K562 (cell line): ENCODE measurements at regions not wholly inside any gene's neighbourhood (a gene's known extent, or its start where the extent isn't known, plus 50 kb on each side); places are given as distances from the start of the nearest gene placed in this dataset.

Experiments used
- ATAC-seq: fragments of 200-7000 bp; cut with Tn5 transposase; 3 replicates; pipeline ENCODE4 v1.9.1; 2020; ENCODE audit warnings: moderate library complexity
- BruUV-seq: library from RNA; stranded (reverse); fragments of 400-500 nt; replicated peaks from 2 replicates; lab custom pipeline; 2021; lab: Mats Ljungman, UMichigan
- CTCF ChIA-PET: fragments of 300-600 bp; formaldehyde crosslinking; extraction: SDS; loops from one replicate; lab custom pipeline; 2021; ENCODE audit warnings: low intra/inter-chr PET ratio; lab: Yijun Ruan, JAX
- POLR2A ChIA-PET: fragments of 300-600, 350-650 bp; sonication (Branson Sonifier 250); formaldehyde crosslinking; extraction: SDS; loops from one replicate; lab custom pipeline; 2021; ENCODE audit warnings: antibody characterized with exemption, inconsistent platforms; lab: Yijun Ruan, JAX
- DNase-seq, 4 experiments: peaks; one replicate each; pipeline versions ENCODE4 v3.0.0 to v3.0.0-alpha.2; 2011 to 2018; ENCODE audit warnings: low spot score in 3 of 4, mixed read lengths in 3 of 4; ENCODE audit errors: extremely low read depth in 1 of 4
- FAIRE-seq: peaks from 2 replicates; lab custom pipeline; 2011; peaks lifted over from hg19 to GRCh38; lab: Jason Lieb, UNC
- H2AFZ ChIP-seq: 2 replicates; pipeline ENCODE4 v1.6.0; 2011; ENCODE audit warnings: low read depth, low read length, control low read depth, inconsistent platforms
- H3K27ac ChIP-seq: fragments of 200-600 bp; 3 replicates; pipeline ENCODE4 v1.8.0; 2011; ENCODE audit warnings: low read depth, mild to moderate bottlenecking, control low read depth, inconsistent platforms, low read length, moderate library complexity, mixed read lengths; ENCODE audit errors: extremely low read depth
- H3K27me3 ChIP-seq, 2 experiments: fragments of 300-600 bp in 1 of 2; 2 replicates in 1 of 2; 3 replicates in 1 of 2; pipeline versions ENCODE4 v1.6.0 to v1.8.0; 2011; ENCODE audit warnings: inconsistent platforms in 2 of 2, low read length in 2 of 2, mild to moderate bottlenecking in 1 of 2, mixed read lengths in 1 of 2, moderate library complexity in 1 of 2; ENCODE audit not compliant: control insufficient read depth in 2 of 2, insufficient read depth in 2 of 2
- H3K36me3 ChIP-seq: fragments of 300-600 bp; 3 replicates; pipeline ENCODE4 v1.8.0; 2011; ENCODE audit warnings: mild to moderate bottlenecking, low read length, inconsistent platforms; ENCODE audit not compliant: control insufficient read depth, insufficient read depth
- H3K4me1 ChIP-seq, 2 experiments: fragments of 200-600 bp in 1 of 2; replicated peaks in 1 of 2; 2 replicates in 1 of 2; 3 replicates in 1 of 2; pipeline versions ENCODE4 v1.5.1 to v1.8.0; 2011; ENCODE audit warnings: inconsistent platforms in 2 of 2, low read length in 2 of 2, mild to moderate bottlenecking in 1 of 2, mixed read lengths in 1 of 2, moderate library complexity in 1 of 2; ENCODE audit not compliant: control insufficient read depth in 2 of 2, insufficient read depth in 2 of 2
- H3K4me2 ChIP-seq: 2 replicates; pipeline ENCODE4 v1.6.1; 2011; ENCODE audit warnings: low read length, control low read depth, inconsistent platforms, mixed read lengths; ENCODE audit not compliant: insufficient read depth
- H3K4me3 ChIP-seq: fragments of 200-600 bp; sonication (generic), shearing (Covaris generic); 2 replicates; pipeline ENCODE4 v1.5.1; 2016; ENCODE audit warnings: control low read depth, inconsistent platforms
- H3K79me2 ChIP-seq: fragments of 200-600 bp; 3 replicates; pipeline ENCODE4 v1.8.0; 2011; ENCODE audit warnings: low read length, inconsistent platforms; ENCODE audit not compliant: control insufficient read depth, insufficient read depth
- H3K9ac ChIP-seq, 2 experiments: 2 replicates each; pipeline versions ENCODE4 v1.6.0 to v1.6.1; 2011; ENCODE audit warnings: low read depth in 2 of 2, low read length in 2 of 2, control low read depth in 1 of 2, inconsistent platforms in 1 of 2, mild to moderate bottlenecking in 1 of 2, mixed read lengths in 1 of 2; ENCODE audit not compliant: insufficient read depth in 1 of 2
- H3K9me1 ChIP-seq: one replicate; pipeline ENCODE4 v1.6.0; 2011; ENCODE audit warnings: inconsistent platforms, mild to moderate bottlenecking, low read length, moderate library complexity; ENCODE audit not compliant: control insufficient read depth, insufficient read depth
- H3K9me3 ChIP-seq: replicated peaks from 2 replicates; pipeline ENCODE4 v1.5.1; 2011; ENCODE audit warnings: low read depth, low read length, inconsistent platforms; ENCODE audit not compliant: control insufficient read depth, insufficient read depth
- H4K20me1 ChIP-seq: replicated peaks from 2 replicates; pipeline ENCODE4 v1.6.1; 2011; ENCODE audit warnings: low read length, inconsistent platforms, mixed read lengths; ENCODE audit not compliant: control insufficient read depth, insufficient read depth
- ARID2 ChIP-seq: fragments of 450-650 bp; IDR thresholded peaks from 2 replicates; pipeline ENCODE4 v1.6.1; 2017; ENCODE audit warnings: antibody characterized with exemption, mild to moderate bottlenecking
- FOXA3 ChIP-seq, 2 experiments: fragments of 450-650 bp in 1 of 2; sonication (generic) in 1 of 2; formaldehyde crosslinking; IDR thresholded peaks in 1 of 2; conservative IDR thresholded peaks in 1 of 2; 2 replicates each; pipeline versions ENCODE4 v1.4.0 to v1.8.0; 2020 to 2022; ENCODE audit warnings: mild to moderate bottlenecking in 2 of 2, missing genetic modification reagents in 1 of 2
- HMGN3 ChIP-seq: IDR thresholded peaks from 2 replicates; pipeline ENCODE4 v1.6.1; 2011; ENCODE audit warnings: borderline replicate concordance, low read depth, mild to moderate bottlenecking, mixed read lengths, low read length; ENCODE audit not compliant: insufficient read length; ENCODE audit errors: extremely low read depth
- ILK ChIP-seq: fragments of 450-650 bp; IDR thresholded peaks from 2 replicates; pipeline ENCODE4 v1.6.1; 2016; ENCODE audit warnings: missing genetic modification characterization, low read depth, mild to moderate bottlenecking, missing compliant biosample characterization, moderate library complexity, borderline replicate concordance
- MYBL2 ChIP-seq, 2 experiments: fragments of 450-650 bp in 1 of 2; sonication (generic) in 1 of 2; formaldehyde crosslinking in 1 of 2; IDR thresholded peaks; 2 replicates each; pipeline versions ENCODE4 v1.6.1 to v1.8.1; 2017 to 2022; ENCODE audit warnings: borderline replicate concordance in 1 of 2, inconsistent platforms in 1 of 2, low read depth in 1 of 2, mild to moderate bottlenecking in 1 of 2, missing genetic modification reagents in 1 of 2, moderate library complexity in 1 of 2
- RBM14 ChIP-seq: fragments of 200-400 bp; formaldehyde crosslinking; IDR thresholded peaks from 2 replicates; pipeline ENCODE4 v1.6.1; 2018; ENCODE audit warnings: low read depth, mild to moderate bottlenecking, low read length, moderate library complexity, borderline replicate concordance; ENCODE audit not compliant: insufficient read depth
- ZNF76 ChIP-seq: fragments of 250-450 bp; sonication (Bioruptor Pico); IDR thresholded peaks from 2 replicates; pipeline ENCODE4 v1.4.0; 2020; ENCODE audit warnings: mild to moderate bottlenecking, moderate library complexity, borderline replicate concordance
- WGBS: fragments of 100-300 bp; shearing (Covaris generic); methylation state at CpG from one replicate; pipeline ENCODE4 v1.1.6; 2016; ENCODE audit warnings: low coverage, mixed read lengths; ENCODE audit not compliant: insufficient coverage; ENCODE audit errors: missing lambda C conversion rate; 5-methylcytosine and 5-hydroxymethylcytosine counted together
- in situ Hi-C: fragments of 300-500 bp; cut with MboI; formaldehyde crosslinking; loops from 4 replicates; pipeline ENCODE4 v1.15.0; 2018; ENCODE audit warnings: inconsistent platforms, mixed read lengths
- intact Hi-C: fragments of 100-400 bp; cut with micrococcal nuclease; formaldehyde crosslinking; loops from 2 replicates; pipeline ENCODE4 v1.14.2; 2022

DNA sequence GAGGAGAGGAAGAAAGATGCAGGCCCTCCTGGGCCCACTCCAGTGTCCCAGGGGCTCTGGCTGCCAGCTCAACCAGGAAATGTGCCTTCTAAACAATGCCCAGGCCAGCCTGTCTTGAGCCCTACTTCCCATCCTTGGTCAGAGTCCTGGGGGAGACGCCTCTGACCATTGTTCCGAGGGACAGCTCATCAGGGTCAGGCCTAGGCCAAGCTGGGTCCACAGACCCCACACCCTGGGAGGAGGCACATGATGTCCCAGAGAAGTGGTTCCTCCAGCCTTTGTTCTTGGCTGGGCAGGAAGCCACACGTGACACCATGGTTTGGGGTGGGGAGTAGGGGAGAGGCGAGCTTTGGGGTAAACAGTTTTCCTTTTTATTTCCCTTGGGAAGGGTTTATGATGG is 102.5 kb downstream of the EFNB1 start:
- no peak for TF ChIP-seq FOXA3 (CRISPR knock-in tag; conservative IDR thresholded peaks at IDR 0.05 in 1 of 2, IDR thresholded peaks at IDR 0.05 in 1 of 2)
- no peak for TF ChIP-seq ILK (tag)
- no peak for TF ChIP-seq RBM14
- no peak for TF ChIP-seq MYBL2 (IDR thresholded peaks at IDR 0.05; ENCODE audit: low read depth)
- no peak for TF ChIP-seq MYBL2 (CRISPR knock-in tag; IDR thresholded peaks at IDR 0.05; ENCODE audit: borderline replicate concordance)
- no peak for TF ChIP-seq ARID2
- no peak for TF ChIP-seq HMGN3
- TF ChIP-seq ZNF76 (CRISPR knock-in tag): no peak
- in situ Hi-C loops: no loop called here
- Histone ChIP-seq H3K4me2 (no peak overlapping the region), H3K9me3 (no peaks in the 10 kb centered on the region), H3K79me2 (no peaks in the 10 kb centered on the region), H2AFZ (no peak overlapping the region), H3K4me3 (no peak overlapping the region), H3K27ac (no peak overlapping the region), H4K20me1 (no peaks in the 10 kb centered on the region), H3K36me3 (no peaks in the 10 kb centered on the region), H3K27me3 (0 out of 5 replicates have a peak, but pooled peaks cover 0 to 4% of the 10 kb centered on the region in 2 experiments), H3K9me1 (no peaks in the 10 kb centered on the region), H3K4me1 (no peaks in the 10 kb centered on the region), H3K9ac (no peak overlapping the region)
- WGBS: 5% methylated on average over 4 of the region's 4 CpGs
- ATAC-seq (no peak), FAIRE-seq (no peak), DNase-seq (no peak)
- BruUV-seq: no TSS peak
- ChIA-PET POLR2A (no interaction called here), CTCF (no interaction called here)
- intact Hi-C loops: no loop called here
